IMR-90 (cell line): ENCODE measurements at regions not wholly inside any gene's neighbourhood (a gene's known extent, or its start where the extent isn't known, plus 50 kb on each side); places are given as distances from the start of the nearest gene placed in this dataset.

ENCODE experiments used
- ATAC-seq: fragments of 200-7000 bp; cut with Tn5 transposase; 2 replicates; pipeline ENCODE4 v1.9.1; 2020; ENCODE audit warnings: low read depth, mild to moderate bottlenecking, moderate library complexity
- BruUV-seq: library from RNA; stranded (reverse); fragments of 400-500 nt; replicated peaks from 2 replicates; lab custom pipeline; 2021; lab: Mats Ljungman, UMichigan
- CTCF ChIA-PET: fragments of 300-600 bp; formaldehyde crosslinking; extraction: SDS; loops from one replicate; lab custom pipeline; 2021; ENCODE audit warnings: antibody characterized with exemption; lab: Yijun Ruan, JAX
- POLR2A ChIA-PET: fragments of 300-600 bp; sonication (Branson Sonifier 250); formaldehyde crosslinking; loops from one replicate; lab custom pipeline; 2022; ENCODE audit warnings: antibody characterized with exemption; ENCODE audit not compliant: unreplicated experiment; lab: Charles Lee
- DNase-seq: peaks from one replicate; pipeline ENCODE4 v3.0.0; 2013
- H2AFZ ChIP-seq: replicated peaks from 2 replicates; pipeline ENCODE3; 2013; ENCODE audit warnings: low read length, mild to moderate bottlenecking; ENCODE audit not compliant: poor library complexity
- H2AK5ac ChIP-seq: 2 replicates; pipeline ENCODE4 v1.6.1; 2013; ENCODE audit warnings: low read depth, low read length, inconsistent platforms
- H2AK9ac ChIP-seq: replicated peaks from 2 replicates; pipeline ENCODE3; 2013; ENCODE audit warnings: mild to moderate bottlenecking, low read depth, low read length, moderate library complexity; ENCODE audit not compliant: poor library complexity
- H2BK120ac ChIP-seq: 2 replicates; pipeline ENCODE4 v1.6.1; 2013; ENCODE audit warnings: low read depth, low read length, inconsistent platforms
- H2BK15ac ChIP-seq: 3 replicates; pipeline ENCODE4 v1.6.1; 2013; ENCODE audit warnings: low read depth, low read length, inconsistent platforms
- H2BK20ac ChIP-seq: 2 replicates; pipeline ENCODE4 v1.6.1; 2013; ENCODE audit warnings: low read depth, mild to moderate bottlenecking, inconsistent platforms, low read length, moderate library complexity
- H2BK5ac ChIP-seq: 2 replicates; pipeline ENCODE4 v1.6.1; 2013; ENCODE audit warnings: mild to moderate bottlenecking, low read depth, low read length, inconsistent platforms; ENCODE audit not compliant: poor library complexity, severe bottlenecking
- H3K14ac ChIP-seq: replicated peaks from 2 replicates; pipeline ENCODE4 v1.6.1; 2013; ENCODE audit warnings: low read depth, low read length, inconsistent platforms
- H3K18ac ChIP-seq: 2 replicates; pipeline ENCODE4 v1.6.1; 2013; ENCODE audit warnings: low read depth, low read length, control low read depth
- H3K23ac ChIP-seq: 2 replicates; pipeline ENCODE4 v1.6.1; 2013; ENCODE audit warnings: low read depth, low read length, inconsistent platforms
- H3K27ac ChIP-seq: 2 replicates; pipeline ENCODE4 v1.5.1; 2013; ENCODE audit warnings: mild to moderate bottlenecking, control low read depth, low read length; ENCODE audit not compliant: insufficient read depth
- H3K27me3 ChIP-seq: 2 replicates; pipeline ENCODE4 v1.6.1; 2013; ENCODE audit warnings: low read length; ENCODE audit not compliant: control insufficient read depth, insufficient read depth
- H3K36me3 ChIP-seq: 2 replicates; pipeline ENCODE4 v1.6.1; 2013; ENCODE audit warnings: low read length, mixed read lengths; ENCODE audit not compliant: control insufficient read depth, insufficient read depth
- H3K4ac ChIP-seq: 2 replicates; pipeline ENCODE4 v1.6.1; 2013; ENCODE audit warnings: low read depth, low read length, inconsistent platforms
- H3K4me1 ChIP-seq: 2 replicates; pipeline ENCODE4 v1.6.1; 2013; ENCODE audit warnings: low read length, mixed read lengths; ENCODE audit not compliant: control insufficient read depth, insufficient read depth
- H3K4me2 ChIP-seq: 2 replicates; pipeline ENCODE4 v1.6.1; 2013; ENCODE audit warnings: low read depth, mild to moderate bottlenecking, control low read depth, low read length, moderate library complexity
- H3K4me3 ChIP-seq: 2 replicates; pipeline ENCODE4 v1.5.1; 2013; ENCODE audit warnings: low read depth, mild to moderate bottlenecking, control low read depth, low read length, moderate library complexity; ENCODE audit not compliant: insufficient read depth
- H3K56ac ChIP-seq: 2 replicates; pipeline ENCODE4 v1.6.1; 2013; ENCODE audit warnings: low read length, inconsistent platforms; ENCODE audit not compliant: insufficient read depth; ENCODE audit errors: extremely low read depth
- H3K79me1 ChIP-seq, 2 experiments: 2 replicates each; pipeline ENCODE4 v1.6.1; 2013; ENCODE audit warnings: low read length in 2 of 2, inconsistent platforms in 1 of 2, low read depth in 1 of 2
- H3K9ac ChIP-seq: 2 replicates; pipeline ENCODE4 v1.6.1; 2013; ENCODE audit warnings: low read depth, low read length, control low read depth
- H3K9me1 ChIP-seq: 2 replicates; pipeline ENCODE4 v1.6.1; 2013; ENCODE audit warnings: low read length, inconsistent platforms; ENCODE audit not compliant: insufficient read depth
- H3K9me3 ChIP-seq: 2 replicates; pipeline ENCODE4 v1.6.1; 2013; ENCODE audit warnings: low read length; ENCODE audit not compliant: control insufficient read depth, insufficient read depth
- H4K20me1 ChIP-seq: 2 replicates; pipeline ENCODE4 v1.6.1; 2013; ENCODE audit warnings: low read length, inconsistent platforms; ENCODE audit not compliant: insufficient read depth
- H4K5ac ChIP-seq: 2 replicates; pipeline ENCODE4 v1.6.1; 2013; ENCODE audit warnings: mild to moderate bottlenecking, low read depth, low read length, control low read depth
- H4K8ac ChIP-seq, 2 experiments: 2 replicates each; pipeline ENCODE4 v1.6.1; 2013; ENCODE audit warnings: low read depth in 2 of 2, low read length in 2 of 2, control low read depth in 1 of 2, inconsistent platforms in 1 of 2
- H4K91ac ChIP-seq: 2 replicates; pipeline ENCODE4 v1.6.1; 2013; ENCODE audit warnings: low read depth, low read length, inconsistent platforms; ENCODE audit not compliant: insufficient read depth
- CHD1 ChIP-seq: IDR thresholded peaks from 2 replicates; pipeline ENCODE4 v1.6.1; 2012; ENCODE audit warnings: low read depth, low read length, improper control_type of control experiment
- MAZ ChIP-seq: IDR thresholded peaks from 2 replicates; pipeline ENCODE4 v1.6.1; 2012; ENCODE audit warnings: low read depth, mild to moderate bottlenecking, low read length, improper control_type of control experiment, moderate library complexity, borderline replicate concordance
- RFX5 ChIP-seq: IDR thresholded peaks from 2 replicates; pipeline ENCODE4 v1.8.0; 2012; ENCODE audit warnings: low read depth, mild to moderate bottlenecking, low read length, moderate library complexity
- WGBS, 2 experiments: methylation state at CpG; one replicate each; pipeline versions ENCODE4 v1.1.5 to v1.1.7; 2013; ENCODE audit warnings: missing lambda C conversion rate in 2 of 2; ENCODE audit not compliant: insufficient read length in 1 of 2; ENCODE audit errors: extremely low coverage in 2 of 2; 5-methylcytosine and 5-hydroxymethylcytosine counted together
- dilution Hi-C: fragments of 300-500 bp; cut with HindIII; formaldehyde crosslinking; loops from one replicate; pipeline ENCODE4 v1.14.3; 2018; ENCODE audit warnings: low sequenced_read_pairs; ENCODE audit not compliant: unreplicated experiment
- in situ Hi-C: fragments of 300-500 bp; cut with MboI; formaldehyde crosslinking; loops from 3 replicates; pipeline ENCODE4 v1.14.3; 2019; ENCODE audit warnings: low sequenced_read_pairs, inconsistent platforms, mixed read lengths
- intact Hi-C: fragments of 100-400 bp; cut with micrococcal nuclease; formaldehyde crosslinking; loops from 2 replicates; pipeline ENCODE4 v1.10.0; 2022
- TF ChIP-seq, protein P1 (sequence below): conservative IDR thresholded peaks from 2 replicates; pipeline ENCODE4 v1.5.1; 2012; ENCODE audit warnings: mild to moderate bottlenecking, low read depth, low read length, improper control_type of control experiment

DNA sequence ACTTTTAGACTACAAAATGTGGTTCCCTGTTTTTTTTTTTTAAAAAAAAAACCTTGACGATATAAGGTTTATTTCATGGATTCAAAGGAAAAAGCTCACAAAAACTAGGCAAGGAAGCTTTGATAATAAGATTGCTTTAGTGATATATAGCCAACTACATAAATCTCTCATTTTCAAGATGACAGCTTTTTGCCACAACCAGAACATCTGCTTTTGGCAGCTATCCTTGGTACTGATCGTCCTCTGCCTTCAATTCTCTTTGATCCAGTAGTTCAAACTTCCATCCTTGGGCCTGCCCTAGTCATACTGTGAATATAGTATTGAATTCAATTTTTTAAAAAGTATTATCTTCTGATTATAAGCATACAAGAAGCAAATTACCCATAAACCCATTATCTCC lies 72.9 kb upstream of the CD53 start:
- Histone ChIP-seq H3K79me1 (no peaks in the 10 kb centered on the region), H3K4ac (no peak overlapping the region), H4K5ac (no peak overlapping the region), H3K36me3 (no peaks in the 10 kb centered on the region), H3K9me1 (no peaks in the 10 kb centered on the region), H3K14ac (no peak overlapping the region), H3K4me2 (no peak overlapping the region), H3K9ac (no peak overlapping the region), H4K20me1 (no peaks in the 10 kb centered on the region), H2BK120ac (no peak overlapping the region), H3K27ac (no peak overlapping the region), H3K4me1 (no peaks in the 10 kb centered on the region), H2AFZ (no peak overlapping the region), H2AK5ac (no peak overlapping the region), H2BK5ac (no peak overlapping the region), H3K9me3 (no peaks in the 10 kb centered on the region), H4K91ac (no peak overlapping the region), H4K8ac (no peak overlapping the region), H3K56ac (no peak overlapping the region), H3K18ac (no peak overlapping the region), H3K23ac (no peak overlapping the region), H2AK9ac (no peak overlapping the region), H3K27me3 (no peaks in the 10 kb centered on the region), H2BK15ac (no peak overlapping the region), H3K4me3 (no peak overlapping the region), H2BK20ac (no peak overlapping the region)
- ChIA-PET CTCF (interaction anchor here (1.1 kb wide), 1 partner anchor 17 kb away, joined by 8 read pairs; no protein-coding TSS in a partner anchor), POLR2A (no interaction called here)
- no TSS peak for BruUV-seq
- no peak for DNase-seq
- in situ Hi-C loops (no loop called here), dilution Hi-C loops (no loop called here), intact Hi-C loops (no loop called here)
- no CpG with 5 or more reads among the region's 2 CpGs for WGBS, 2 experiments
- TF ChIP-seq, protein P1, sequence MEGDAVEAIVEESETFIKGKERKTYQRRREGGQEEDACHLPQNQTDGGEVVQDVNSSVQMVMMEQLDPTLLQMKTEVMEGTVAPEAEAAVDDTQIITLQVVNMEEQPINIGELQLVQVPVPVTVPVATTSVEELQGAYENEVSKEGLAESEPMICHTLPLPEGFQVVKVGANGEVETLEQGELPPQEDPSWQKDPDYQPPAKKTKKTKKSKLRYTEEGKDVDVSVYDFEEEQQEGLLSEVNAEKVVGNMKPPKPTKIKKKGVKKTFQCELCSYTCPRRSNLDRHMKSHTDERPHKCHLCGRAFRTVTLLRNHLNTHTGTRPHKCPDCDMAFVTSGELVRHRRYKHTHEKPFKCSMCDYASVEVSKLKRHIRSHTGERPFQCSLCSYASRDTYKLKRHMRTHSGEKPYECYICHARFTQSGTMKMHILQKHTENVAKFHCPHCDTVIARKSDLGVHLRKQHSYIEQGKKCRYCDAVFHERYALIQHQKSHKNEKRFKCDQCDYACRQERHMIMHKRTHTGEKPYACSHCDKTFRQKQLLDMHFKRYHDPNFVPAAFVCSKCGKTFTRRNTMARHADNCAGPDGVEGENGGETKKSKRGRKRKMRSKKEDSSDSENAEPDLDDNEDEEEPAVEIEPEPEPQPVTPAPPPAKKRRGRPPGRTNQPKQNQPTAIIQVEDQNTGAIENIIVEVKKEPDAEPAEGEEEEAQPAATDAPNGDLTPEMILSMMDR: no peak
- TF ChIP-seq RFX5 (no peak), MAZ (no peak), CHD1 (no peak)
- no peak for ATAC-seq
